Osteoblast (primary cell): ENCODE measurements at regions not wholly inside any gene's neighbourhood (a gene's known extent, or its start where the extent isn't known, plus 50 kb on each side); places are given as distances from the start of the nearest gene placed in this dataset.

Experiments
- DNase-seq: peaks from one replicate; pipeline ENCODE4 v3.0.0; 2011; ENCODE audit warnings: low spot score, mixed read lengths; ENCODE audit not compliant: insufficient read length; ENCODE audit errors: missing footprints
- H2AFZ ChIP-seq: 2 replicates; pipeline ENCODE4 v1.6.0; 2011; ENCODE audit warnings: mild to moderate bottlenecking, low read length
- H3K27ac ChIP-seq: 2 replicates; pipeline ENCODE4 v1.5.1; 2011; ENCODE audit warnings: mild to moderate bottlenecking, low read depth, low read length, moderate library complexity
- H3K27me3 ChIP-seq: 2 replicates; pipeline ENCODE4 v1.6.0; 2012; ENCODE audit warnings: mild to moderate bottlenecking, control low read depth, inconsistent platforms, low read length, moderate library complexity; ENCODE audit not compliant: insufficient read depth
- H3K36me3 ChIP-seq: 2 replicates; pipeline ENCODE4 v1.5.1; 2011; ENCODE audit warnings: mild to moderate bottlenecking, low read length, control low read depth, moderate library complexity; ENCODE audit not compliant: insufficient read depth
- H3K4me1 ChIP-seq: 2 replicates; pipeline ENCODE4 v1.5.1; 2011; ENCODE audit warnings: mild to moderate bottlenecking, low read length, control low read depth, moderate library complexity; ENCODE audit not compliant: insufficient read depth
- H3K4me2 ChIP-seq: 2 replicates; pipeline ENCODE4 v1.6.0; 2011; ENCODE audit warnings: mild to moderate bottlenecking, low read length; ENCODE audit not compliant: insufficient read depth
- H3K4me3 ChIP-seq: fragments of 200-600 bp; sonication (generic); 3 replicates; pipeline ENCODE4 v1.5.1; 2012; ENCODE audit warnings: mild to moderate bottlenecking, low read length, inconsistent platforms; ENCODE audit not compliant: insufficient read depth
- H3K79me2 ChIP-seq: 2 replicates; pipeline ENCODE4 v1.6.0; 2012; ENCODE audit warnings: mild to moderate bottlenecking, low read length, control low read depth, inconsistent platforms; ENCODE audit not compliant: insufficient read depth
- H3K9me3 ChIP-seq: 2 replicates; pipeline ENCODE4 v1.5.1; 2011; ENCODE audit warnings: low read depth, low read length, control low read depth
- H4K20me1 ChIP-seq: 2 replicates; pipeline ENCODE4 v1.6.0; 2012; ENCODE audit warnings: mild to moderate bottlenecking, low read length, control low read depth; ENCODE audit not compliant: insufficient read depth
- CTCF ChIP-seq: IDR thresholded peaks from 2 replicates; pipeline ENCODE4 v1.5.1; 2011; ENCODE audit warnings: mild to moderate bottlenecking, low read depth, low read length, moderate library complexity; ENCODE audit errors: extremely low read depth

GRCh38 chr3:70882104-70882503, 569.7 kb upstream of the MDFIC2 start:
- no peaks in the 10 kb centered on the region for H3K4me1 ChIP-seq
- H3K79me2 ChIP-seq = no peaks in the 10 kb centered on the region
- DNase-seq = no peak
- H3K4me3 ChIP-seq = no peak overlapping the region
- H3K27ac ChIP-seq = no peak overlapping the region
- H3K9me3 ChIP-seq = no peaks in the 10 kb centered on the region
- no peaks in the 10 kb centered on the region for H4K20me1 ChIP-seq
- no peaks in the 10 kb centered on the region for H3K27me3 ChIP-seq
- TF ChIP-seq CTCF = no peak
- H3K36me3 ChIP-seq = no peaks in the 10 kb centered on the region
- H3K4me2 ChIP-seq = no peak overlapping the region
- H2AFZ ChIP-seq = no peak overlapping the region

GRCh38 chr3:70880421-70880820, 568.0 kb upstream of the MDFIC2 start:
- no peak overlapping the region for H3K4me2 ChIP-seq
- H3K79me2 ChIP-seq = no peaks in the 10 kb centered on the region
- TF ChIP-seq CTCF = no peak
- H3K4me3 ChIP-seq = no peak overlapping the region
- H2AFZ ChIP-seq = no peak overlapping the region
- no peak overlapping the region for H3K27ac ChIP-seq
- no peak for DNase-seq
- H3K4me1 ChIP-seq = no peaks in the 10 kb centered on the region
- no peaks in the 10 kb centered on the region for H4K20me1 ChIP-seq
- H3K9me3 ChIP-seq = no peaks in the 10 kb centered on the region
- H3K27me3 ChIP-seq = no peaks in the 10 kb centered on the region
- H3K36me3 ChIP-seq = no peaks in the 10 kb centered on the region

GRCh38 chr3:70876154-70876553, 563.7 kb upstream of the MDFIC2 start:
- no peak for DNase-seq
- no peaks in the 10 kb centered on the region for H4K20me1 ChIP-seq
- H3K36me3 ChIP-seq = no peaks in the 10 kb centered on the region
- no peaks in the 10 kb centered on the region for H3K79me2 ChIP-seq
- no peak overlapping the region for H3K4me2 ChIP-seq
- H3K27ac ChIP-seq = no peak overlapping the region
- H2AFZ ChIP-seq = no peak overlapping the region
- no peak for TF ChIP-seq CTCF
- no peaks in the 10 kb centered on the region for H3K27me3 ChIP-seq
- H3K4me3 ChIP-seq = no peak overlapping the region
- peaks cover 14% of the 10 kb centered on the region for H3K4me1 ChIP-seq
- no peaks in the 10 kb centered on the region for H3K9me3 ChIP-seq

- Histone ChIP-seq H3K4me1 (peaks cover 14% of the 10 kb centered on the region), H3K4me2 (no peak overlapping the region), H3K9me3 (no peaks in the 10 kb centered on the region), H3K36me3 (no peaks in the 10 kb centered on the region), H3K4me3 (no peak overlapping the region), H3K79me2 (no peaks in the 10 kb centered on the region), H4K20me1 (no peaks in the 10 kb centered on the region), H3K27me3 (no peaks in the 10 kb centered on the region), H2AFZ (no peak overlapping the region), H3K27ac (no peak overlapping the region)
- TF ChIP-seq CTCF = no peak
- no peak for DNase-seq
These were observed 561.8 kb upstream of the MDFIC2 start for GRCh38 chr3:70874196-70874595.
